Spleen (tissue), 3 donors: ENCODE measurements at regions not wholly inside any gene's neighbourhood (a gene's known extent, or its start where the extent isn't known, plus 50 kb on each side); places are given as distances from the start of the nearest gene placed in this dataset.

Source experiments
- POLR2A ChIP-seq, 3 donors: fragments of 450-650 bp; IDR thresholded peaks; one replicate each; pipeline ENCODE4 v1.5.1; 2017; ENCODE audit warnings: antibody characterized with exemption in 3 of 3, mild to moderate bottlenecking in 1 of 3
- POLR2AphosphoS5 ChIP-seq, 3 donors: sonication (generic); formaldehyde crosslinking; IDR thresholded peaks; one replicate each; pipeline ENCODE4 v1.5.1; 2017; ENCODE audit warnings: antibody characterized with exemption in 3 of 3

GRCh38 chr13:33542309-33543088, 256.9 kb upstream of the STARD13 start:
- TF ChIP-seq POLR2A (IDR thresholded peaks at IDR 0.05) = peak in 1 of 3 donors; percentile 37
- TF ChIP-seq POLR2AphosphoS5 (IDR thresholded peaks at IDR 0.05) = peak; percentile 95 to 98 (median 95)
